DMS114 treated with DMSO at 0.1 percent for 48 hours (cell line): ENCODE measurements at regions not wholly inside any gene's neighbourhood (a gene's known extent, or its start where the extent isn't known, plus 50 kb on each side); places are given as distances from the start of the nearest gene placed in this dataset.
"Not testable (repeated sequence)": the region's sequence is repeated elsewhere in the genome, so short reads cannot be mapped to it uniquely, and the experiment has no call there.

ENCODE experiments used
- DNase-seq: peaks from one replicate; lab custom pipeline; 2025; ENCODE audit not compliant: unreplicated experiment; lab: John Stamatoyannopoulos, UW

- no peak for DNase-seq
Observed at GRCh38 chr16:26961459-26961858, 105.3 kb upstream of the C16orf82 start.

- no peak for DNase-seq
Observed at GRCh38 chr16:26963109-26963508, 103.6 kb upstream of the C16orf82 start.

DNA sequence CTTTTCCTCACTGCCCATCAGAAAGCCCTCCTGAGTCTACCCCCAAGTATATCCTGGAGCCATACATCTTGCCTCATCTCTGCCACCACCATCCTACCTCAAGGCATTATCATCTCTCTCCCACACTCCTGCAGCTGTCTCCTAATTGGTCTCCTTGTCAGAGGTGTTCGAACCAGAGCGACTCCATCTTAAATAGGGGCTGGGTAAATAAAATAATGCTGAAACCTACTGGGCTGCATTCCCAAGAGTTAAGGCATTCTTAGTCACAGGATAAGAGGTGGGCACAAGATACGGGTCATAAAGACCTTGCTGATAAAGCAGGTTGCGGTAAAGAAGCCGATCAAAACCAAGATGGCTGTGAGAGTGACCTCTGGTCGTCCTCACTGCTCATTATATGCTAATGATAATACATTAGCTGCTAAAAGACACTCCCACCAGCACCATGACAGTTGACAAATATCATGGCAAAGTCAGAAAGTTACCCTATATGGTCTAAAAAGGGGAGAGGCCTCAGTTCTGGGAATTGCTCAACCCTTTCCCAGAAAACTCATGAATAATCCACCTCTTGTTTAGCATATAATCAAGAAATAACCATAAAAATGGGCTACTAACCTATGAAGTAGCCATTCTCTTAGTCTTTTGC, 97.0 kb upstream of the C16orf82 start:
- no peak for DNase-seq

- DNase-seq, result no peak
Observed at GRCh38 chr16:26970292-26970691, 96.4 kb upstream of the C16orf82 start.

DNA sequence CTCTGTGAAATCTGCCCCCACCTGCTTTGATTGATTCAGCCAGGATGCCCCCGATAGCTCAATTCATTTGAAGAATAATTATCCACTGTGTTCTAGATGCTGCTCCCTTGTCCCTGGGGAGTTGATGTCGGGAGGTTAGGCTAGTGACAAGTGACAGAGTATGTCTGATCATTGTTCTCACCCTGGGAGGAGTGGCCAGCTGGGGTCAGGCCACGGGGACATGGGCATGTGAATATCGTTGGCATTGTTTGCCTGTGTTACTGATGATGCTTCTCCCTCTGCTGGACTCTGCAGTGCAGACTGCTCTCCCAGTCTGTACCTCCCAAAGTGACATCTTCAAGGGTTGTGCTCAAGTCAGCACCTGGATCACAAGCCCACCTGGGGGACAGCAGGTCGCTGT, 89.9 kb upstream of the C16orf82 start:
- no peak for DNase-seq

GRCh38 chr16:26981266-26981938, 85.3 kb upstream of the C16orf82 start:
- DNase-seq, result no peak

DNA sequence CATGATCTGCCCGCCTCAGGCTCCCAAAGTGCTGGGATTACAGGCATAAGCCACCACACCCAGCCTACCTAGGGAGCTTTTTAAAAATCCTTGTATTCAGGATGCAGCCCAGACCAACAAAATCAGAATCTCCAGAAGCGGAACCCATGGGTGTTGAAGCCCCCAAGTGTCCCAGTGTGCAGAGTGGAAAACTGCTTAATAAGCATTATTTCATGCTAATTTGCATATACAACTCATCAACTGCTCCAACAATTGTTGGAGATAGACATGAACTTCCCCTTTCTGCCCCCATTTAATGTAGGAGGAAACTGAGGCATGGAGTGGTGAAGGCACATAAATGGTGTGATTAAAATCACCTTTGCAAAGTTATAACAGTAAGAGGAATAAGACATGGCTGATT, 84.3 kb upstream of the C16orf82 start:
- no peak for DNase-seq

DNA sequence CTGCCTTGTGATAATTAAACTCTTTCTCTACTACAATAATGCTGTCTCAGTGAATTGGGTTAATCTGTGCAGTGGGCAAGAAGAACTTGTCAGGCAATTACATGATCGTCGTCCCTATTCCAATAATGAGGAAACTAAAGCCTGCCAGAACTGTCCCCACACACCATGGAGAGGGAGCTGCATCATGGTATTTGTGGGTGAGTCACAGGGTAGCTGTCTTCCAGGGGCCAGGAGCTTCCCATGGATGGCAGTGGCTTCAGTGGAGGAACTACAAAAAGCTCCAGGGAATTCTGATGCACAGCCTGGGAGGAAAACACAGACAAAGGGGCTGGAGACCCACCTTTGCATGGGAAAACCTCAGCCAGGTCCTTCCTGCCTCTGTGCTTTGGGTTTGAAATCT, 83.3 kb upstream of the C16orf82 start:
- DNase-seq, result no peak

DNA sequence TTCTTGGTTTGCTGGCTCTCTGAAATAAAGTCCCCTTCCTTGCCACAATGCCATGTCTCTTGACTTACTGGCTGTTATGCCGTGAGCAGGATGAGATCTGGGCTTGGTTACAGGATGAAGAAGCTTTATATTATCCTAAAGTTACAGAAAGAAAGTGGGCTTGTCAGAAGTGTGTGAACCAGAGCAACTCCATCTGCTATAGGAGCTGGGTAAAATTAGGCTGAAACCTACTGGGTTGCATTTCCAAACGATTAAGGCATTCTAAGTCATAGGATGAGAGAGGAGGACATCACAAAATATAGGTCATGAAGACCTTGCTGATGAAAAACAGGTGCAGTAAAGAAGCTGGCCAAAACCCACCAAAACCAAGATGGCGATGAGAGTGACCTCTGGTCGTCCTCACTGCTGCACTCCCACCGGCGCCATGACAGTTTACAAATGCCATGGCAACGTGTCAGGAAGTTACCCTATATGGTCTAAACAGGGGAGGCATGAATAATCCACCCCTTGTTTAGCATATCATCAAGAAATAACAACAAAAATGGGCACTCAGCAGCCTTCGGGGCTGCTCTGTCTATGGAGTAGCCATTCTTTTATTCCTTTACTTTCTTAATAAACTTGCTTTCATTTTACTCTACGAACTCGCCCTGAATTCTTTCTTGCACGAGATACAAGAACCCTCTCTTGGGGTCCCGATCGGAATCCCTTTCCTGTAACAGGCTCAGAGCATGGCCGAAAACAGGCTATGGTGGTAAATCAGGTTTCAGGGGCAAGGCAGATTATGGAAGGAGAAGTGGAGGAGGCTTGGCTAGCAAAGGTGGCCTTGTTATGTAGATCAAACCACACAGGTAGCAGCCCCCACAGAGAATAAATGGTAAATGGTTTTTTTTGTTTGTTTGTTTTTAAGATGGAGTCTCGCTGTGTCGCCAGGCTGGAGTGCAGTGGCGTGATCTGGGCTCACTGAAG, 81.3 kb upstream of the C16orf82 start:
- DNase-seq, result no peak

DNA sequence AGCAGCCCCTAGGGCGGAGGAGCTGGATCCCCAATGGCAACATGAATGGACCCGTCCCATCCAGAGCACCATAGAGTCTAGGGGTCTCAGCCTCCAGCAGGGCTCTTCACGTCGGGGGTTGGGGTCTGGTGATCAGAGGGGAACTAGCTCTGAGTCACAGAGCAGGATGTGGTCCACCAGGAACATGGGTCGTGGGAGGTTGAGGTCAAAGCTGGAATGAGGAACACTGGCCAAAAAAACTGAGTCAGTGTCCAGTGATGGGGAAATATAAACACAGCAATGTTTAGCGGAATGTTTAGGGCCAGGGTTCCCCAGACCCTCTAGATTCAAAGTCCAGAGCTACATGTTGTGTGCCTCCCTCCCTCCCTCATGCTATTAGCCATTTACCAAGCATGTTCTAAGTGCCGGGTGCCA, 79.1 kb upstream of the C16orf82 start:
- DNase-seq, result no peak

DNA sequence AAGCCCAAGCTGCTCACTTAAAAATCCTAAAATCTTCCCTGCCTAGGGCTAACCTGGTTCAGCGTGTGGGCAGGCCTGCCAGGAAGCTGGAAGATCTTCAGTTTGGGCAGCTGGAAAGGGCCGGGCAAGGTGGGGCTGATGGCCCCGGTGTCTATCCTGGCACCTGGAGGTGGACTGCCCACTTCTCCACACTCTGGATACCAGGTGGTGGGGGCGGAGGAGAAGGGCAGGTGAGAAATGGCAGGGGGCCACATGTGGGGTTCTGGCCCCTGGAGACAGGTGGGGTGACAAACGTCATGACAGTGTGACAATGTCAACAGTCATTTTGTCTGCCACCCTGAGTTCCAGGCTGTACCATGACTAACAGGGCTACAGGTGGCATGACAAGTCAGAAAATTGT, 78.5 kb upstream of the C16orf82 start:
- no peak for DNase-seq

DNA sequence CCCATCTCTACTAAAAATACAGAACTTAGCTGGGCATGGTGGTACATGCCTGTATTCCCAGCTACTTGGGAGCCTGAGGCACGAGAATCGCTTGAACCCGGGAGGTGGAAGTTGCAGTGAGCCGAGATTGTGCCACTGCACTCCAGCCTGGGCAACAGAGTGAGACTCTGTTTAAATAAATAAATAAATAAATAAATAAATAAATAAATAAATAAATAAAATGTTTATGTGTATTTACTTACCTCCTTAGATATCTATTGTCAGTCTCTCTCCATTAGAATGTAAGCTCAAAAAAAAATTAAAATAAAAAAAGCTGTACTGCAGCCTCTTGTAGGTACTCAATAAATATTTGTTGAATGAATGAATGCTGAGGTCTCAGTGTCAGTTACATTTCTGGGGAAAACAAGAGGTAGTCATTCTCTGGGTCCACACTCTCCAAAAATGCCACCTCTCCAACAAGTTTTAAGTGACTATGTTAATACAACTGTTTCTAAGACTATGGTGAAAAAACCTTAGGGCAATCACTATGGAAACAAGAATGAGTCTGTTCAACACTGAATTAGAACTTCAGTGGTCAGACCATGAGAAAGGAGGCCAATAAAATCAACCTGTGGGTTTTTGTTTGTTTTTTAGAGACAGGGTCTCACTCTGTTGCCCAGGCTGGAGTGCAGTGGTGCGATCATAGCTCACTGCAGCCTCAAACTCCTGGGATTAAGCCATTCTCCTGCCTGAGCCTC, 76.2 kb upstream of the C16orf82 start:
- DNase-seq, result not testable (repeated sequence)

- no peak for DNase-seq
Observed at GRCh38 chr16:26992666-26993349, 73.9 kb upstream of the C16orf82 start.

DNA sequence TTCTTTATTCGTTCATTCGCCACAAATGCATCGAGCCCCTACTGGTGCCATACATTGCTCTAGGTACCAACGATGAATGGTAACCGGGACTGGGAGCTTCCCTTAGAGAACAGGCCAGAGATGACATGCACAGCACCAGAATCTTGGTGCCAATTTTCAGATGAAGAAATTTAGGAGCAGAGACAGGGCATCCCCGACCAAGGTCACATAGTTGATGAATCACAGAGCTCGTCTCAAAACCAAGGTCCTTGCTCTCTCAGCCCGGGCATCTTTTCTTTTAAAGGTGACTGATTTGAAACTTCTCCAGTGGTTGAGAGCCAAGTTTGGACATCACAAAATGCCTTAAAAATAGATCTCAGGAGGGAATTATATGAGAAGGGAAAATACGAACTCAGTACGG, 73.2 kb upstream of the C16orf82 start:
- DNase-seq, result no peak

DNA sequence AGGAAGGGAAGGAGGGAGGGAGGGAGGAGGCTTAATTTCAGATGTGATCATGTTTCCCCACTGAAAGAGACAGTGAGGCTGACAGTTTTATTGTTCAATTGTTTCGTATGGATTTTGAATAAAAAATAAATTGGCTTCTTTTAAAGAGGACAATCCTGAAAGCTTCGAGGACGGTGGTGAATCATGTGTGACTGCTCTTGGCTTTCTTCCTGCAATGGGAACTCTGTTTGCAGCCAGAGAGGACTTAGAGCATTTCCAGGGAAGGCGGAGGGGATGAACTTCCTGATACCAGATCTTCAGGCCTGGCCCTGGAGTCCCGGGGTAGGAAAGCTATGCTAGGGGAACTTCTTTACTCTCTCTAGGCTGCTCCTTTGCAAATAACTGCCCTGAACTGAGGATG, 72.8 kb upstream of the C16orf82 start:
- DNase-seq, result no peak

DNA sequence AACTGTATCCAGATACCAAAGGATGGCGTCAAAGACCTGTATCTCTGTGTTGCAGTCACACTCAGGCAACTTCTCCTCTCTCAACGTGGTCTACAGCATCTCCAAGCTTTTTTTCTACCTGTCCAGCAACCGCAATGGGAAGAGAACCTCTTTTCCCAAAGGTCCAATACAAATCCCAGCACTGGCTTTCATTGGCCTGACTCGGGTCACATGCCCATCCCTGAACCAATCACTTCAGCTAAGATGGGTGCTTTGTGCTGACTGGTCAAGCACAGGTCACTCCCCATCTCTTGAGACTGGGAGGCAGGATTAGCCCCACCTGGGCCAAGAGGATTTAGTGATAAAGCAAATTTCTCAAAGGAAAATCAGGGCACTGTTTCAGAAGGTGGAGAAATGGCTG, 71.2 kb upstream of the C16orf82 start:
- DNase-seq, result no peak

- no peak for DNase-seq
Observed at GRCh38 chr16:27005386-27005785, 61.3 kb upstream of the C16orf82 start.
